ENCODE measurements at regions not wholly inside any gene's neighbourhood (a gene's known extent, or its start where the extent isn't known, plus 50 kb on each side); places are given as distances from the start of the nearest gene placed in this dataset.
"Not testable (repeated sequence)": the region's sequence is repeated elsewhere in the genome, so short reads cannot be mapped to it uniquely, and the experiment has no call there.

DNA sequence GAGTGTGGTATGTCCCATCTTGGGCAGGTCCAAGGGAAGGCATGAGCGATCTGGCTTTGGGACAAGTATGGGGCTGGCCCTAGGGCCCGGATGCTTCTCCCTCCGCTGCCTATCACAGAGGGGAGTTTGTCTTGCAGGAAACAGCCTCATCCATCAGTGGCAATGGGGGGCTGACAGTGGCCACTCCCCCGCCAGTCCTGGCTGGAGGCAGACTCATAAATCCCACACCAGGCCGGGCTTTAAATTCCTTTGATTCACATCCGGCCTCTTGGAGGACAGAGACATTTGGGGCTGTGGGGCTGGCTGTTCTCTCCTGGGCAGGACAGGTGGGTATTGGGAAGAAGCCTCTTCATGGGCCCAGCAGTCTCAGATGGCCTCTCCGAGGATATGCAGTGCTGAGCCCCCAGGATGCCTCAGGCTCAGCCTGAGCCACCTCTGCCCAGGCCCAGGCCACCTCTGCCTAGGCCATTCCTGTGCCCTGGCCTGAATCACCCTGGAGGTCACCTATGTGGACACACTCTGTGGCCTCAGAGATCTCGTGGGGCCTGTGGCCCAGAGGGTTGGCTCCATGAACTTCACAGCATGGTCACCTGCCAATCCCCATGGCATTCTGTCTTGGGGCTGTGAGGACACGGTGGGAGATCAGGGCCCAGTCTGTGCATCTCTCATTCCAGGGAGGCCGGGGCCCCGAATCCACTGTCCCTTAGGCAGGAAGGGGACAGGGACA, 84.2 kb upstream of the GOLGA6L4 start:
- H3K9me2 ChIP-seq (replicated peaks; ENCODE audit: insufficient read depth), result no peaks in the 10 kb centered on the region
- H3K4me1 ChIP-seq (ENCODE audit: insufficient read depth), result no peaks in the 10 kb centered on the region
- TF ChIP-seq, protein P1, sequence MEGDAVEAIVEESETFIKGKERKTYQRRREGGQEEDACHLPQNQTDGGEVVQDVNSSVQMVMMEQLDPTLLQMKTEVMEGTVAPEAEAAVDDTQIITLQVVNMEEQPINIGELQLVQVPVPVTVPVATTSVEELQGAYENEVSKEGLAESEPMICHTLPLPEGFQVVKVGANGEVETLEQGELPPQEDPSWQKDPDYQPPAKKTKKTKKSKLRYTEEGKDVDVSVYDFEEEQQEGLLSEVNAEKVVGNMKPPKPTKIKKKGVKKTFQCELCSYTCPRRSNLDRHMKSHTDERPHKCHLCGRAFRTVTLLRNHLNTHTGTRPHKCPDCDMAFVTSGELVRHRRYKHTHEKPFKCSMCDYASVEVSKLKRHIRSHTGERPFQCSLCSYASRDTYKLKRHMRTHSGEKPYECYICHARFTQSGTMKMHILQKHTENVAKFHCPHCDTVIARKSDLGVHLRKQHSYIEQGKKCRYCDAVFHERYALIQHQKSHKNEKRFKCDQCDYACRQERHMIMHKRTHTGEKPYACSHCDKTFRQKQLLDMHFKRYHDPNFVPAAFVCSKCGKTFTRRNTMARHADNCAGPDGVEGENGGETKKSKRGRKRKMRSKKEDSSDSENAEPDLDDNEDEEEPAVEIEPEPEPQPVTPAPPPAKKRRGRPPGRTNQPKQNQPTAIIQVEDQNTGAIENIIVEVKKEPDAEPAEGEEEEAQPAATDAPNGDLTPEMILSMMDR (IDR thresholded peaks at IDR 0.05; ENCODE audit: poor library complexity), result no peak
- TF ChIP-seq EZH2 (IDR thresholded peaks at IDR 0.05; ENCODE audit: borderline replicate concordance) (no peak), EZH2phosphoT487 (IDR thresholded peaks at IDR 0.05; ENCODE audit: low read depth, severe bottlenecking, unreplicated experiment) (no peak)
- H2AFZ ChIP-seq, result no peak overlapping the region
- H3K27ac ChIP-seq, result no peak overlapping the region
- H3K9me3 ChIP-seq (ENCODE audit: low read depth), result no peaks in the 10 kb centered on the region
- H3K4me2 ChIP-seq, result no peak overlapping the region
- H4K20me1 ChIP-seq (ENCODE audit: insufficient read depth, poor library complexity, severe bottlenecking), result no peaks in the 10 kb centered on the region
- no peaks in the 10 kb centered on the region for H3K27me3 ChIP-seq
- H3K4me3 ChIP-seq, result no peak overlapping the region
- 66% methylated on average over 11 of the region's 11 CpGs for WGBS (ENCODE audit: low lambda C conversion rate, missing lambda C conversion rate)
- H3K79me2 ChIP-seq, result no peaks in the 10 kb centered on the region
- H3K36me3 ChIP-seq (replicated peaks; ENCODE audit: insufficient read depth, low read depth), result no peaks in the 10 kb centered on the region
- DNase-seq (ENCODE audit: low spot score), result no peak

DNA sequence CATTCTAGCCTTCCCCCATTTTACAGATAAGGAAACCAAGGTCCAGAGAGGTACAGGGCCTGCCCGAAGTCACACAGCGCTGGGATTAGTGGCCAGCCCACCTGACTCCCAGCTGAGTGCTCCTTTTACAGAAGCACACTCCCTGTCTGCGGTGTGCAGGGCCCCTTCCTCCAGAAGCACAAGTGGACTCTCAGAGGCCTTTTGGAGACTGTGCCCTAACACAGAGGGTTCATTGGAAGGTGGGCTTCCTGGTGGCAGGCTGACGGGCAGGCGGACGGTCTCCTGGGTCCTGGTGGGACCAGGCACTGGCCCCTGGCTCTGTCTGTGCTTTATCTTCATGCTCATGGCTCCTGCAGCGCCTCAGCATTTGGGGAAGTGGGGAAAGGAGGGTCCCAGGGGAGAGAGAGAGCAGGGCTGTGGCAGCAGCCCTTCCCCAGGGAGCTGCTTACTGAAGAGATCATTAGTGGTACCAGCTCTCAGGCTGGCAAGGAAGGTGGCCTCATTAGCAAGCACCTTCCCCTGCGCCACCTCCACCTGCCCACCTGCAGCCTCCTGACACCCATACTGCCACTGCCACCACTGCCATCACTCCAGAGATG, 83.1 kb upstream of the GOLGA6L4 start:
- H3K4me2 ChIP-seq; H3K9me2 ChIP-seq (replicated peaks; ENCODE audit: insufficient read depth); H3K4me3 ChIP-seq; H4K20me1 ChIP-seq (ENCODE audit: insufficient read depth, poor library complexity, severe bottlenecking); H3K27ac ChIP-seq; H3K9me3 ChIP-seq (ENCODE audit: low read depth); H3K27me3 ChIP-seq; H2AFZ ChIP-seq; H3K36me3 ChIP-seq (replicated peaks; ENCODE audit: insufficient read depth, low read depth); DNase-seq (ENCODE audit: low spot score); H3K4me1 ChIP-seq (ENCODE audit: insufficient read depth); H3K79me2 ChIP-seq: not testable (repeated sequence)
- 94% methylated on average over 8 of the region's 8 CpGs for WGBS (ENCODE audit: low lambda C conversion rate, missing lambda C conversion rate)

DNA sequence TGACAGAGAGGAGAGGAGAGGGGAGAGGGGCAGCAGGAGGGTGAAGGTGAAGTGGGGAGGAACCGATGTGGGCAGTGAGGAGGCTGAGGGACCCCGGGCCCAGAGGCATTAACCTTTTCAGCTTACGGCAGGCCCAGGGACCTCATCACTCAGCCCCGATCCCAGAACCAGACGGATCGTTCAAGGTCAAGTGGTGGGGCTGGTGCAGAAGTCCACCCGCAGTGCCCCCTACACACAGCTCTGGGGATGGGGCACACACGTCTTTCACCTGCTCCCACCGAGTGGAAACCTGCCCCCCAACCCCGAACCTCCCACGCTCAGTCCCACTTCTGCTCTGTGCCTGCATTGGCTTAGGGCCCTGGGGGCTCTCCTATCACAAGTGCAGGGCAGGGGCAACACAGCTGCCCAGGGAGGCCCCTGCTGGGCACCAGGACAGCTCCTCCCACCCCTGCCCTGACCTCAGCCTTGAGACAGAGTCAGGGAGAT, 81.9 kb upstream of the GOLGA6L4 start:
- DNase-seq (ENCODE audit: low spot score), result not testable (repeated sequence)
- 82% methylated on average over 6 of the region's 11 CpGs for WGBS (ENCODE audit: low lambda C conversion rate, missing lambda C conversion rate)

DNA sequence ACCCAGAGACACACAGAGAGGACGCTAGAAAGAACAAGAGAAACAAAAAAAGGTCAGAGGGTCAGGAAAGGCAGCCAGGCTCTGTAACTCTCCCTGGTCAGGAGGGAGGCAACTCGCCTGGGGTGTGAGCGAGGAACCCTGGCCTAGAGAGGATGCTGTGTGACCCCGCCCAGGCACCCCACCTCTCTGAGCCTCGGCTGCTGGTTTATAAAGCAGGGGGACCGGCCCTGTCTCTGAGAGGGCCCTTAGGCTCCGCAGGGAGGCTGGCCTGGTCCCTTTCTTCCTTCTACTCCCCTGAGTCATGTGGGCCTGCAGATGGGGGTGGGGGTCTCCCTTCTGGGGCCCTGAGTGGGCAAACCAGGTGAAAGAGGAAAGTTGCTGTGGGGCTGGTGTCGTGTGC, 81.3 kb upstream of the GOLGA6L4 start:
- not testable (repeated sequence) for H3K27me3 ChIP-seq; H3K79me2 ChIP-seq; H3K4me1 ChIP-seq (ENCODE audit: insufficient read depth); H3K36me3 ChIP-seq (replicated peaks; ENCODE audit: insufficient read depth, low read depth); H3K4me3 ChIP-seq; DNase-seq (ENCODE audit: low spot score); H3K4me2 ChIP-seq; H3K27ac ChIP-seq; H3K9me3 ChIP-seq (ENCODE audit: low read depth); H2AFZ ChIP-seq; H3K9me2 ChIP-seq (replicated peaks; ENCODE audit: insufficient read depth); H4K20me1 ChIP-seq (ENCODE audit: insufficient read depth, poor library complexity, severe bottlenecking)
- WGBS (ENCODE audit: low lambda C conversion rate, missing lambda C conversion rate), result 94% methylated on average over 7 of the region's 8 CpGs

More for the DNA sequence above, 81.9 kb upstream of the GOLGA6L4 start:
- H3K79me2 ChIP-seq; H3K27me3 ChIP-seq; H3K9me2 ChIP-seq (replicated peaks; ENCODE audit: insufficient read depth); H2AFZ ChIP-seq; H3K4me1 ChIP-seq (ENCODE audit: insufficient read depth); H3K4me2 ChIP-seq; H3K36me3 ChIP-seq (replicated peaks; ENCODE audit: insufficient read depth, low read depth); H3K4me3 ChIP-seq; H3K9me3 ChIP-seq (ENCODE audit: low read depth); H4K20me1 ChIP-seq (ENCODE audit: insufficient read depth, poor library complexity, severe bottlenecking); H3K27ac ChIP-seq: not testable (repeated sequence)

DNA sequence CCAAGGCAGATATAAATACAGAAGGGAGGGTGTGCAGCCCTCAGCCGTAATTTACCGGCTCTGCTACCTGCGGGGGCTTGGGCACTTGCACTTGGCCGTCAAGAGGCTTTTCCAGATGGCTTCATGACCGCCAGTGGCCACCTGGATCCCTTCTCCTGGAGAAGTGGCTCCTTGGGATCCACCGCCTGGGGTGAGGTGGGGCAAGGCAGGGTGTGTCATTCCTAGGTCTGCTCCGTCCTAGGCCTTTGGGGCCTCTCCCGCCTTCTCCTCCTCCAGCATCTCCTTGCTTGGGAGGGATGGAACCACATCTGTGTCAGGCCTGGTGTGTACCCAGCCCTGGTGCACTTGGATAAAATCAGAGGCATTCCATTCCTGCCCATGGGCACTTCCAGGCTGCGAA, 80.8 kb upstream of the GOLGA6L4 start:
- H3K36me3 ChIP-seq (replicated peaks; ENCODE audit: insufficient read depth, low read depth); H3K27me3 ChIP-seq: not testable (repeated sequence)
- WGBS (ENCODE audit: low lambda C conversion rate, missing lambda C conversion rate), result 95% methylated on average over 9 of the region's 9 CpGs

DNA sequence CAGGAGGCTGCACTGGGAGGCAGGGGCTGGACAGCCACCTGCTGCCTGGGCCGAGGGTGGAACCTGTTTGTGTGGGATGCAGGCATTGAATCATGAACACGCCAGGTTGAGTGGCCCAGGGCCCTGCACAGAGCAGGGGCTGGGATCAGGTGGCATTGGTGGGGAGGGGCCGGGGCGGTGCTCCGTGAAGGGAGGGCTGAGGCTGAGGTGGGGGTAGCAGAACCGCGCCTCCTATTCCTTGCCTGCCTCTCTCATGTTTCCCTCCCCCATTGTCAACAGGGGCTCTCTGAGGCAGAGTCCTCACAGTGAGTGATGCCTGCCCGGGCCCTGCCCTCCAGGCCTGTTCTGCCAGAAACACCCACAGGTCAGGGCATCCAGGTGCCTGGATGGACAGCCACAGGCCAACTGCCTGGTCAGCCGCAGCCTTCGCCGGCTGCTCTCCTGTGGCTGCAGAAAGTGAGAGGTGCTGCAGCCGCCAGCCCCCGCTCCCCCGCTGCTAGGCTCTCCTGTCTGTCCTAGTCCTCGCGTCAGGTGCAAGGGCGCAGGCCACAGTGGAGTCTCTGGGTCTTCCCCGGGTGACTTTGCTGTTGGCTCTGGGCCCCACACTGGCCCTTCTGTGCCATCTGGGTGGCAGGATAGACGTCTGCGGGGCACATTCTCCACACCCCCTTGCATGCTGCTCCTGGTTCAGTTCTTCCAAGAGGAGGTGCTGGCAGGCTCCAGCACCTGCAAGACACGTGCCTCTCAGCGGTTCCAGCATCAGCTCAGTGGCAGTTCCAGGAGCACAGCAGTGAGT, 79.6 kb upstream of the GOLGA6L4 start:
- not testable (repeated sequence) for H3K27ac ChIP-seq; H3K4me1 ChIP-seq (ENCODE audit: insufficient read depth); DNase-seq (ENCODE audit: low spot score); H3K4me3 ChIP-seq; H3K27me3 ChIP-seq; H2AFZ ChIP-seq; H3K9me2 ChIP-seq (replicated peaks; ENCODE audit: insufficient read depth); H3K79me2 ChIP-seq; H3K4me2 ChIP-seq; H4K20me1 ChIP-seq (ENCODE audit: insufficient read depth, poor library complexity, severe bottlenecking); H3K36me3 ChIP-seq (replicated peaks; ENCODE audit: insufficient read depth, low read depth); H3K9me3 ChIP-seq (ENCODE audit: low read depth)
- WGBS (ENCODE audit: low lambda C conversion rate, missing lambda C conversion rate), result 77% methylated on average over 16 of the region's 22 CpGs

More for the DNA sequence above, 80.8 kb upstream of the GOLGA6L4 start:
- not testable (repeated sequence) for DNase-seq (ENCODE audit: low spot score); H4K20me1 ChIP-seq (ENCODE audit: insufficient read depth, poor library complexity, severe bottlenecking); H3K27ac ChIP-seq; H3K79me2 ChIP-seq; H3K4me1 ChIP-seq (ENCODE audit: insufficient read depth); H3K4me2 ChIP-seq; H3K4me3 ChIP-seq; H3K9me2 ChIP-seq (replicated peaks; ENCODE audit: insufficient read depth); H2AFZ ChIP-seq; H3K9me3 ChIP-seq (ENCODE audit: low read depth)

DNA sequence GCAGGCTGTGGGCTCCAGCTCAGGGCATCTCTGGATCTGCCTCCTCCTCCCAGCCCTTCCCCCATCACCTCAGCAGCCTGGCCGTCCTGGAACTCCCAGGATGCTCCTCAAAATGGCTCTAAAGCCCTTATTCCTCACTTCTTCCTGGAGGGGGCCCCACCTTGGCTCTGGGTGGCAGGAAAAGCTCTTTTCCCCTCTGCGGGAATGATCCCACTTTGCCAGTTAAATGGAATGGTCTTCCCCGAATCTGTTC, 79.1 kb upstream of the GOLGA6L4 start:
- not testable (repeated sequence) for H3K79me2 ChIP-seq; H3K36me3 ChIP-seq (replicated peaks; ENCODE audit: insufficient read depth, low read depth); H3K27ac ChIP-seq; H3K4me2 ChIP-seq; H3K27me3 ChIP-seq; H3K4me1 ChIP-seq (ENCODE audit: insufficient read depth); H4K20me1 ChIP-seq (ENCODE audit: insufficient read depth, poor library complexity, severe bottlenecking); DNase-seq (ENCODE audit: low spot score); H3K9me3 ChIP-seq (ENCODE audit: low read depth); H2AFZ ChIP-seq; H3K9me2 ChIP-seq (replicated peaks; ENCODE audit: insufficient read depth); H3K4me3 ChIP-seq
- WGBS (ENCODE audit: low lambda C conversion rate, missing lambda C conversion rate), result 76% methylated on average over 3 of the region's 3 CpGs
